SK-N-MC (cell line): ENCODE measurements at regions not wholly inside any gene's neighbourhood (a gene's known extent, or its start where the extent isn't known, plus 50 kb on each side); places are given as distances from the start of the nearest gene placed in this dataset.

Source experiments
- EZH2 ChIP-seq: fragments of 200-600 bp; sonication (generic); IDR thresholded peaks from one replicate; pipeline ENCODE4 v1.6.1; 2017; ENCODE audit warnings: antibody characterized with exemption
- POLR2AphosphoS5 ChIP-seq: IDR thresholded peaks from 2 replicates; pipeline ENCODE4 v1.6.1; 2012; ENCODE audit warnings: mild to moderate bottlenecking, low read depth, low read length, borderline replicate concordance

- TF ChIP-seq POLR2AphosphoS5 (no peak), EZH2 (no peak)
Observed at GRCh38 chr1:9180111-9180819, 51.4 kb upstream of the GPR157 start.
